HG03159 (cell line): ENCODE measurements at regions not wholly inside any gene's neighbourhood (a gene's known extent, or its start where the extent isn't known, plus 50 kb on each side); places are given as distances from the start of the nearest gene placed in this dataset.

Experiments
- ATAC-seq: cut with Tn5 transposase; IDR thresholded peaks from one replicate; pipeline ENCODE4 v1.9.1; 2021; ENCODE audit warnings: mild to moderate bottlenecking, moderate library complexity; ENCODE audit not compliant: unreplicated experiment

GRCh38 chr18:31213641-31214040, 51.0 kb upstream of the DSC1 start:
- no peak for ATAC-seq

- ATAC-seq, result no peak
Measured at GRCh38 chr18:31217038-31217849, 54.6 kb upstream of the DSC1 start.

- ATAC-seq, result no peak
Measured at GRCh38 chr18:31218671-31219383, 56.2 kb upstream of the DSC1 start.

GRCh38 chr18:31219395-31219794, 56.7 kb upstream of the DSC1 start:
- ATAC-seq, result no peak

GRCh38 chr18:31223371-31223770, 60.7 kb upstream of the DSC1 start:
- no peak for ATAC-seq

GRCh38 chr18:31225668-31226067, 63.0 kb upstream of the DSC1 start:
- no peak for ATAC-seq

GRCh38 chr18:31227497-31228229, 65.0 kb upstream of the DSC1 start:
- ATAC-seq, result no peak

- ATAC-seq, result peak; percentile 47
Measured at GRCh38 chr18:31229829-31230228, 67.2 kb upstream of the DSC1 start.

GRCh38 chr18:31230495-31230894, 67.8 kb upstream of the DSC1 start:
- peak; percentile 83 for ATAC-seq

GRCh38 chr18:31232013-31232412, 69.4 kb upstream of the DSC1 start:
- no peak for ATAC-seq

- ATAC-seq, result no peak
Measured at GRCh38 chr18:31232775-31233424, 70.2 kb upstream of the DSC1 start.

- ATAC-seq, result no peak
Measured at GRCh38 chr18:31233621-31234275, 71.1 kb upstream of the DSC1 start.

GRCh38 chr18:31235856-31236255, 73.2 kb upstream of the DSC1 start:
- ATAC-seq, result no peak

- no peak for ATAC-seq
Measured at GRCh38 chr18:31237142-31237541, 74.5 kb upstream of the DSC1 start.

GRCh38 chr18:31241425-31241824, 76.5 kb upstream of the DSG1 start:
- ATAC-seq, result no peak

- no peak for ATAC-seq
Measured at GRCh38 chr18:31241900-31242409, 76.0 kb upstream of the DSG1 start.

GRCh38 chr18:31243740-31244512, 74.0 kb upstream of the DSG1 start:
- no peak for ATAC-seq

GRCh38 chr18:31244771-31245394, 73.1 kb upstream of the DSG1 start:
- ATAC-seq, result no peak

GRCh38 chr18:31245820-31246219, 72.1 kb upstream of the DSG1 start:
- no peak for ATAC-seq
